Breast epithelium (tissue), 3 donors: ENCODE measurements at regions not wholly inside any gene's neighbourhood (a gene's known extent, or its start where the extent isn't known, plus 50 kb on each side); places are given as distances from the start of the nearest gene placed in this dataset.
"Not testable (repeated sequence)": the region's sequence is repeated elsewhere in the genome, so short reads cannot be mapped to it uniquely, and the experiment has no call there.

Experiments used
- POLR2A ChIP-seq: fragments of 450-650 bp; IDR thresholded peaks from one replicate; pipeline ENCODE4 v1.6.1; 2016; ENCODE audit warnings: antibody characterized with exemption, mild to moderate bottlenecking, moderate library complexity
- POLR2AphosphoS5 ChIP-seq, 3 donors: sonication (generic); formaldehyde crosslinking; IDR thresholded peaks; one replicate each; pipeline ENCODE4 v1.6.1; 2017; ENCODE audit warnings: antibody characterized with exemption in 3 of 3

- not testable (repeated sequence) for TF ChIP-seq POLR2AphosphoS5 (IDR thresholded peaks at IDR 0.05); POLR2A
Observed at GRCh38 chr2:87262184-87262702, 240.6 kb upstream of the PLGLB1 start.
